ENCODE measurements at regions not wholly inside any gene's neighbourhood (a gene's known extent, or its start where the extent isn't known, plus 50 kb on each side); places are given as distances from the start of the nearest gene placed in this dataset.
"Not testable (repeated sequence)": the region's sequence is repeated elsewhere in the genome, so short reads cannot be mapped to it uniquely, and the experiment has no call there.

DNA sequence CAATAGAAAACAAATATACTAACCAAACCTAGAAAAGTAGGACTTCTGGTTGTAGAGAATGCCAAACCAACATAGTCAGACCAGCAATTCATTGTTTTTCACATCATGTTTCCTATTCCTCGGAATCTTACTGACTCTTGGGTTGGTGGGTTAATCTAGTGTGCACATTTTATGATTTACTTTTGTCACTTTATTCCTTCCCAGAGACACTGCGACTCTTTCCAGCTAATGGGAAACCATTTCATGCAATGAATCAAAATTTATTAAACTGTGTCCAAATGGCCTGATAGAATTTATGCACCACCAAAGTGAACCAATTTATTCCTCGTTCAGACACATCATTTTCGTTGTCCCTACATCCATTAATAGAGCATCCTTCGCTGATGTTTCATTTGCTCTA is 464.9 kb downstream of the RPS29 start:
- DNase-seq (ENCODE audit: low spot score), result no peak

DNA sequence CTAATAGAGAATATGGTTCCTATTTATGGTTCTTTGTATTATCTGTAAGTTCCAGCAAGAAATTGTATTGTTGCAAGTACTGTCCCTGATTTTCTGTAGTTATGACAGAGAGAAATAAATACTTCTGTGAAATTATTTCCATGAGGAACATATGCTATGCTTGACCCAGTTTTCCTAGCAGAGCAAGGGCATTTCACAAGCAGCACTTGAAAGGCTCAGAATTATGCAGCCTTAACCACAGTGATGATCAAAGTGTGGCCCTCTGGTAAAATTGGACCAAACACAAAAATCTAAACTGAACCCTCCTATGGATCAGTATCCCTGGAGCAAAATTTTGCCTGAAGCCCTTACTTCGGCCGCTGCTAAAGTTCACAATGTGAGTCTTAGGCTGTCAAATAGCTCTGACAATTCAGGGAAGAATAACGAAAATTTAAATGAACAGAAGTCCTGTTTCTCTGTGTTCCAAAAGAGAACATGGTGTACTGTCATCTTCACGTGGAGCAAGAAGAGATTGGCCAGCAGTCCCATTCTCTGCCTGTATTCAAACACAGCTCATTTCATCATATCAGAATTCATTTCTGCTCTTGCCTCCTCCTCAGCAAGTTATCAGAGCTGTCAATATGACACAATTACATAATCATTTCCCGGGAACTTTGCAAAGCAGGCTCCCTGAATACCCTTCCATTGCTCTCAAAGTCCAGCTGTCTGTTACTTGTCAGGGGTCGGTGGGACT is 471.9 kb downstream of the RPS29 start:
- no peak for DNase-seq (ENCODE audit: low spot score)

DNA sequence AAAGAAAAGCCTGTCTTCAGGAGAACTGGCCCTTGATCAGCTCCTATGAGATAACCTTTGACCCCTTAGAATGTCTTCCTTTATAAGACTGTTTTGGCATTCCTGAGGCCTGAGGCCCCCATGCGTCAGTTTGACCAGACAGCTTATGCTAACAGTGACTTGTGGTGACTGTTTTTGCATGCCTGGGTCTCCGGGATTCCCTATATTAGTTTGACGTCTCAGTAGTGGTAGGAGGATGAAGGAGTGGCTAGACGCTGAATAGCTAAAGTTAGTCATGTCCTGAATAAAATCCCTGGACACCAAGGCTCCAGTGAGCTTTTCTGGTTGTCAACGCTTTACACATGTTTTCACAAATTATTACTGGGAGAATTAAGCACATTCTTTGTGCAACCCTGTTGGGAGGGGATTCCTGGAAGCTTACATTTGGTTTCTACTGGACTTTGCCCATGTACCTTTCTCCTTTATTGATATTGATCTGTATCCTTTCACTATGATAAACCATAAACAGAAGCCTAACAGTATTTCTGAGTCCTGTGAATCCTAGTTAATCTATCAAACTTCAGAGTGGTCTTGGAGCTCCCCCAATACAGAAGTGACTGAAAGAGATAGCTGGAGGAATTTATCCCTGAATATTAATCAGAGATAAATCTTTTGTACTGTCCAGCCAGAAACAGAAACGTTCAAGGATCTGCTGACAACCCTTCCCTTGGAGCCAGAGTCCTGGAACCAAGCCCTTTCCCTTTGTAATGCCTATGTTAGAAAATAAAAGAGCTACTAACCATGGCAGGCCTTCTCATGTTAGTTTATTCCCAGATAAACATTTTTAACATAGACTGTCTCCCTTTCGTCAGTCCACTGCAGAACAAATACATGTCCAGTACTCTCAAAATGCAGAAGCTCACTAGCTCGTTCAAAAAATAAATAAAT is 479.2 kb downstream of the RPS29 start:
- DNase-seq (ENCODE audit: low spot score), result no peak

DNA sequence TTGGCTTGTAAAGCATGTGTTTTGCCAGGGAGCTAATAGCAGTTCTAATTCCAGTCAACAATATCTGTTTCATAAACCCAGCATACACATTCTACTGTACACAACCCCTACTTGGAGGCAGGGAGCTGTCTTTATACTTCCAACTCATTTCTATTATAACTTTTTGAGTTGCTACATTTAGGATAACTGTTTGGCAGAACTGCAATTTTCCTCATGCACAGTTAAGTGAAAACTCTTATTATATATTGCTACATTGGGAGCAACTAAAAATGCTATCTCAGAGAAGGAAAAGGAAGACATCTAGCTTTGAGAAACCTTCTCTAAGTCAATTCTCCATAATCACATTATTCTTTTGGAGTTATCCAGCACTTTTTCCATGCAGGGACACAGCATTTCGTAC is 480.2 kb downstream of the RPS29 start:
- DNase-seq (ENCODE audit: low spot score), result no peak

DNA sequence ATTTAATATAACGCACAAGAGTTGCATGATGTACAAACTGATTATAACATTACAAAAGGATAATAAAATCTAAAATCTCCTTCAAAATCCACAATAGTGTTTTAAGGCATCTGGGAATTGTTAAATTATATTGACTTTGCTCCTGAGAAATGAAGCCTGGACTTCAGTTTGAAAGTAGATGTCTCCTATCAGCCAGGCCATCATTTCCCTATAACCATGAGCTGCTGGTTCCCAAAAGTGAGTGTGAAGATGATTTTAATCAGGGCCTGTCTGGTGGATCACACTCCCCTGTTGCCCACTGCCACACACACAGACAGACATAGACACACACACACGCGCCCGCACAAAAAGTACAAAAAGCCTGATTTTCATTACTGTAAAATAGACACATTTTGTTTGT is 480.7 kb downstream of the RPS29 start:
- no peak for DNase-seq (ENCODE audit: low spot score)

DNA sequence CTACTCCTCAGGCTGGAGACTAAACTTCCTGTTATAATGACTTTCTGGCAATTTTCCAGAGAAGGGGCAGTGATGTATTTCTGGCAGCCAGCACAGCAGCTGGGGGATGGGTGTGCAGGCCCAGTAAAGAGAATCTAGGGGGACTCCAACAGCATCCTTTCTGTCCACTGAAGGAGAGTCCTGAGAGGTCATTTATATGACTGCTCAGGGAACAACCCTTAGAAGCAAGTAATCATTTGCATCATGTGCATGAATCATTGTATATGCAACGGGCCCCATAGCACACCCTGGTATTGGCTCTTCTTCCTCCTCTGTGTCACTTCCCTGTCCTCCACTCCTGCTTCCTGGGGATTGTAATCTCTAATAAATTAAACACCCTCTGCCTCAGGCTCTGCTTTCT is 493.8 kb downstream of the RPS29 start:
- no peak for DNase-seq (ENCODE audit: low spot score)

DNA sequence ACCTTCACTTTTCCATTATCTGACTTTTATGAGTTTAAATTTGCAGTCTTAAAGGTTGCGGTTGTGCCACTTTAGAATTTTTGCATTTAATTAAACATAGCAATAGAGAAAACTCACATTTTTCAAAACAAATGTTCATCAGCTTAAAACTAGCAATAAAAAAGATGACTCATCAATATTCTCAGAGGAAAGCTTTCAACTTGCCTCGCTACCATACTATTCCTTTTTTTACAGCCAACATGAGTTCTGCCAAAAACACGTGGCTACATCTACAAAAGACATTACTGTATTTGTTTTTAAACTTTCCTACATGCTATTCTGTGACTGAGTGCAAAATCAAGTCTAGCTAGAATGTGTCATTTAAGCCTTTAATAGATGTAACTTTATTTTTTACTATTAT is 497.1 kb downstream of the RPS29 start:
- no peak for DNase-seq (ENCODE audit: low spot score)

DNA sequence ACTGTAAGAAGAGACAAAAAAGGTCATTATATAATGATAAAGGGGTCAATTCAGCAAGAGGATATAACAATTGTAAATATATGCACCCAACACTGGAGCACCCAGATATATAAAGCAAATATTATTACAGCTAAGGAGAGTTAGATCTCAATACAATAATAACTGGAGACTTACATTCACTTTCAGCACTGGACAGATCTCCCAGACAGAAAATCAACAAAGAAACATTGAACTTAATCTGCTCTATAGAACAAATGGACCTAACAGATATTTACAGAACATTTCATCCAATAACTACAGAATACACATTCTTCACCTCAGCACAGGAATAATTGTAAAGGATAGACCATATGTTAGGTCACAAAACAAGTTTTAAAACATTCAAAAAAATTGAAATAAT is 512.9 kb downstream of the RPS29 start:
- DNase-seq (ENCODE audit: low spot score), result not testable (repeated sequence)

DNA sequence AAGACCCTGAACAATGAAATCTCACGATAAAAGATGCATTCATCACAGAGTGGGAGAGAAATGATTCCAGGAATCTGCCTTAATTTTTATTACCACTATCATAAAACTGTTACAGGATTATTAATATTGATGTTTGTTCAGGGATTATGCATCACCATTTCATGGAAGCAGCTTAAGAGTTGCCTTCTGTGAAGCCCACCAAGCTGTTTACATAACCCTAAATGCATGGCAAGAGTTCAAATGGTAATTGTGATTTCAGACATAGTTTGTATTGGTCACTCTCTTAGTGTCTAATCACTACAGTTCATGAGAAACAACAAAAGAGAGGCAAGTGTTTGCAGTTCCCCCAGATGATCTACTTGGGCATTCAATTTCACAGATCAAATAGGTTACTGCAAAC is 527.7 kb downstream of the RPS29 start:
- DNase-seq (ENCODE audit: low spot score), result no peak

DNA sequence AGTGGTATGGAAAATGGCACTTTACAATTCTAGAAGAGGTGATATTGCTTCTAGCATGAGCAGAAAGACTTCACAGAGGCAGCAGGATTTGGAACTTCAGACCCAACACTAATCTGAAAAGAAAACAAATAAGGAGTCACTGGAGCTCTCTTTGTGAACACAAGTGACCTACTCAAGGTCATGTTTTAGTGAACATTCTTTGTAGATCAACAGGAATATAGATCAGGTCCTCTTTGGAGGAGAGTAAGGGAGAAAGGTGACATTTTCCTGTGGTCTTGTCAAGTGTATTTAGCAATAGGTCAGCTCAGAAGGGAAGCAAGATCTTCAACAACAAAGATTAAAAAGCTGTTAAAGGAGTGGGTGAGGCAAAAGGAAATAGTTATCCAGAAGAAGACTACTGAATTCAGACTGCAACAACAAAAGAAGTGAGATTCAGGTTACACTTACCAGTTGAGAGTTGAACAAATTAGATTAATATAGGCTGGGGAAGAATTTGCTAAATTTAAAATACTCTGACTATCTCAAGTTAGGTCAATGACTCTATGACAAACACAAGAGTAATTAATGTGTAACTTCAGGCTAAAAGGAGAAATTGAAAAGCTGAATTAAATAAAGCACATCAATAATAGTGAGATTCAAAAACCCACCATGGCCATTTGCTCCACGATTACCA is 528.2 kb downstream of the RPS29 start:
- no peak for DNase-seq (ENCODE audit: low spot score)

DNA sequence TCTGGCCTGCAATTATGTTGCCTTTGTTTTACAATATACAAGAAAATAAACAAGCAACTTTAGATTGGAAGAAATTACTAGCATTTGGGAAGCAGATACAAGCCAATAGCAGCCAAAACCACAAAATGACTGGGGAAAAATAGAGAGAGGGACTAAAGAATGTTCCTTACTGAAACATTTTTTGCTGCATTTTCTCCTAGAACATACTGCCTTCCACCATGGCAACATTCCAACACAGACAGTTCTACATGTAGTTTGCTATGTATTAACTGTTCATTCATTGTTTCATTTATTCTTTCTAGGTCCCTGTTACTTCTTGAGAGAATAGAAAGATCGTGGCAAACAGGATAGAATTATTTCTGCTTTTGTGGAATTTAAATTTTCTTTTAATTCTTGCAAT is 530.2 kb downstream of the RPS29 start:
- no peak for DNase-seq (ENCODE audit: low spot score)

DNA sequence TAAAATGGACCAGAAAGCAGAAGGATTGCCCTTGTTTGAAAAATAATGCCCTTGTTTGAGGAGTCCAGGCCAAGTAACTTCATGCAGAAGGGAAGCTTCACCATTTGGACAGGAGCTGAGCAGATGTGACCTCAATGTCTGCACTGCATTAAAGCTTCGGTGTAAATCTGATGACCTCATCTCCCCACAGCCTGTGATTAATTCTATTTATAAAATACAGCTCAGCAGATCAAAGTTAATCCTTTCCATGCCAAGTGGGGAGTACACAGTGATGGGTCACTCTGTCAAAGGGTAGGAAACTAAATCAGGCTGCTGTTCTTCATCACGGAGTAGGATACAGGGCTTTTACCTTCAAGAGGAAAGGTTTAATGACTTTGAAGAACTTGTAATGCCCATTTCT is 533.7 kb downstream of the RPS29 start:
- no peak for DNase-seq (ENCODE audit: low spot score)

DNA sequence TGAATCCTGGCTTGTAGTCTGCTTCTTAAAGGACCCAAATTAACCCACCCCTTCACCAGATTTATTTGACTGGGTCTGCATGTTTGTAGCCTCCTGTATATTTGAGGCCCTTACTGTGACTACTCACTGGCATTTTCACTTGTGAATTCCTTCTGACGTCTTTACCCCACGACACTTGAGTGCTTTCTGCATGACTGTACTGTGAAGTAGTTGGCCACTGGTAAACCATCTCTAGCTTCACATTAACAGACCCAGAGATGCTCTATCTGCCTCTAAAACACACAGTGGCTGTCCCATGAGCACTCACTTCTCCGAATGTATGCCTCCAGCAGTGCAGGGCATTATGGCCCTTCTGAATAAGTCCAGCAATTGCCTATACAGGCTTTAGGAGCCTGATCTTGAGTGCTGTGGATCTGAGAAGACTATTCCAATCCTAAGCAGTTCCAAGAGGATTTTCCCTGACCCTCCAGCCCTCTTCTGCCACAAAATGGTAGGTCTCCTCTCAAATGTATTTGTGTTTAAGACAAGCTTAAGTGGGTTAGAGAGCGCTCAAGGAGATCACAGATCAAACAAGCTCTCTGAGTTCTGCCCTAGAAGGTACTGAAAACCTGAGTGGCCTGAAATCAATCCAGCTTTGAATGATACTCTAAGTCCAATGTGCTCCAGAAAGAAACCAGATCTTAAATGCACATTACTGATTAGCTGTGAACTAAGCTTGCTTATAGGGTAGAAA is 534.7 kb downstream of the RPS29 start:
- no peak for DNase-seq (ENCODE audit: low spot score)

DNA sequence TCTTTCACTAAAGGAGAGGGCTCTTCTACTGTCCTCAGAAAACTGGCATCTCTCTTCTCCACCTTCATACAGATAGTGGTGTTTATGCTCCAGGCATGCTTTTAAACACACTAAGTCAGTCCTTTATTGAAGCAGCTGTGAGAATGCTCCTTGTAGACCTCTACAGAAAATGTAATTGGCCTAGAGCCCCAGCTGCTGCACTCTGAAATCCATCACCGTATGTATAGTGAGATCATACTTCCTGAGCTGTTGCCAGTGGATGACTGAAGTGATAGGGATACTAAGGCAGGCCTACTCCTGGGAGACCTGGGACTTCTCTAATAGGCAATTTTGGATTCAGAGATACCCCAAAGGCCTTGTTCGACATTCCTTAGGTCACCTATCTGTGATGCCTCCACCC is 535.4 kb downstream of the RPS29 start:
- no peak for DNase-seq (ENCODE audit: low spot score)

DNA sequence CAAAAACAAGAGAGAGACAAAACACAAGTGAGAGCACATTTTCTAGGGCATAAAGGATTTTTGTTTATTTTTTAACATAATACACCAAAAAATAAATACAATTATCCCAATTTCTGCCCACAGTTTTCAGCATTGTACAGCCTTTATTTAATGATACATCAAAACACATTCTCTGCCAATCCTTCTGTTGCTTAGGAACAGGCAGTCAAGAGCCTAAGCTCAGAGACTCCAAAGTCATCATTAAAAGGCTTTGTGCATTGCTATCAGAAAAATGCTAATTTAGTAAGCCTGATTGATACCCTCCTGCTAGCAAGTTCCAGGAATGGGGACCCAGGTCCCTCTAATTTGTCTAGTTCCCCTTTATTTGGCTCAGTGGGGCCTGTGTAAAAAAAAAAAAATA is 536.5 kb downstream of the RPS29 start:
- DNase-seq (ENCODE audit: low spot score), result no peak

DNA sequence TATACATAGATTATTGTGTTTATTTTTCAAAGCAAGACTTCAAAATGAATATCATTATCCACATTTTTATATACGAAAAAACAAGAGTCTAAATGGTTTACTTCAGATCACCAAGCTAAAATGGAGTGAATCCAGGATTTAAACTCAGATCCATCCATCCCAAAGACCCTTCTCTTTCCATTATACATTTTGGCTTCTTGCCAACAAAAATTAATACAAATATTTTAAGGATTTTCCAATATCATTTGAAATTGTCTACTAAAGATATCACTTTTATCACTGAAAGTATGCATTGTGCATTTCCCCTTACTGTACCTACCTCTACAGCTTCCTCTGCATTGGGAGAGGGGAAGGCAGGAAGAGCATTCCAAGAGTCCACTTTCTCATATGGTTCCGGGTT is 541.2 kb downstream of the RPS29 start:
- no peak for DNase-seq (ENCODE audit: low spot score)

DNA sequence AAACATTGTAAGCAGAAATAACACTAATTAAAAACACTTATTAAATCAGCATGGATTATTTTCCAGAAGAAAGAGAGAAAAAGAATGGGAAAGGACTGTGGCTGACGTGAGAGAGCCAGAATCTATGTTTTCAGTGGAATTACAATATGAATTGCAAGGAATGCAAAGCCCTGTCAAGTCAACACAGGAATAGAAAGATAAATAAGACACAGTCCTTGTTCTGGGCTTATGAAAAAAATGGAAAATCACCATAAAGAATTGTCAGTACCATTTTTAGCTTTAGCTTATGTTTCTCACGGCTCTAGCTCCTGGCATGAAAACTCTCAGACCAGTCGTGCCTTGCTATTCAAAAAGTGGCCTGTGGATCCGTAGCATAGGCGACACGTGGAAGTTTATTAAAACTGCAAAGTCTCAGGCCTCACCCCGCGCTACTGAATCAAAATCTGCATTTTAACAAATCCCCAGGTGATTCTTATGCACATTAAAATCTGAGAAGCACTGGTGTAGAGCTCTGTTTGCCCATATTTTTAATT is 549.1 kb downstream of the RPS29 start:
- DNase-seq (ENCODE audit: low spot score), result no peak

DNA sequence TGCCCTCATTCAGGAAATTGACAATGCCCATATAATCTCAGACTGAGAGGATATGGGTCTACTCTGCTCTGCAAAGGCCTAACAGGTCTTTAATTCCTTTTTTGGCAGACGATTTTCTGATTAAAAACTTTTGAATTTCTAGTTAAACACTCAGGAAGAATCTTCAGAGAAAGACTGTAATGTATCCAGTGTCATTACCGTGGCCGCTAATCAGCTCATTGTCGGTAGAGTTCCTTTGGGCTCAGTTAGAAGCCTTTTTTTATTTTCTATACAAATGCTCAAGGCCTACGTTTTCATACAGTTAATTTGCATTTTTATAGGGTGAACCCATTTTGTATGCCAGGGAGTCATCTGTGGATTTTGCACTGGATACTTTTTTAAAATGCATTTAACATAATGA is 549.9 kb downstream of the RPS29 start:
- DNase-seq (ENCODE audit: low spot score), result no peak

DNA sequence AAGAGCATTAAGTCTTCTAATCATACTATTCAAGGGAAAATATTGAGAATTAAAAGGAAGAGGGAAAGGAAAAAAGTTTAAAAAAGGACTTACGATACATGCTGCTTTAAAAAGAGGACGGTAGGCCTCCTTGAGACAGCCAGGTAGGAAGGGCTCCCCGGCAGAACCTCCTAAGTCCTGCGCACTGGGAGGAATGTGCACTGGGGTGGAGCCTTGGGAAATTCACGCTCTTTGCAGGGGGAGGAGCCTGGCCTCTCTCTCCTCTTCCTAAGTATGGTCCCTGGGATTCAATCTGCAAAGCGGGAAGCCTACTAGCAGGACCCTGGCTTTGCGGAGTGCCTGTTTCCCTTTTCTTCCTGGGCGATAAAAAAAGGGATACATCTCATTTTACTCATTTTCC is 553.0 kb downstream of the RPS29 start:
- no peak for DNase-seq (ENCODE audit: low spot score)

DNA sequence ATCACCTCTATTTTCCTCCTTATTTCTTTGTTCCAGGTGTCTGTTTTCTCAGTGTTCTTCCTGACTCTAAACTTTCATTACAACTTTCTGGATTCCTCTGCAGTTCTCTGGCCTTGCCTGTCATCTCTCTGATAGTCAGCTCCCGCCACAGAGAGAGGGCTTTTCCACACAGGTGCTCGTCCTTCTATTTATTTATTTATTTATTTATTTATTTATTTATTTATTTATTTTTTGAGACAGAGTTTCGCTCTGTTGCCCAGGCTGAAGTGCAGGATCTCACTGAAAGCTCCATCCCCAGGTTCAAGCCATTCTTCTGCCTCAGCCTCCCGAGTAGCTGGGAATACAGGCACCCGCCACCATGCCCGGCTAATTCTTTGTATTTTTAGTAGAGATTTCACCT is 554.5 kb downstream of the RPS29 start:
- DNase-seq (ENCODE audit: low spot score), result not testable (repeated sequence)

DNA sequence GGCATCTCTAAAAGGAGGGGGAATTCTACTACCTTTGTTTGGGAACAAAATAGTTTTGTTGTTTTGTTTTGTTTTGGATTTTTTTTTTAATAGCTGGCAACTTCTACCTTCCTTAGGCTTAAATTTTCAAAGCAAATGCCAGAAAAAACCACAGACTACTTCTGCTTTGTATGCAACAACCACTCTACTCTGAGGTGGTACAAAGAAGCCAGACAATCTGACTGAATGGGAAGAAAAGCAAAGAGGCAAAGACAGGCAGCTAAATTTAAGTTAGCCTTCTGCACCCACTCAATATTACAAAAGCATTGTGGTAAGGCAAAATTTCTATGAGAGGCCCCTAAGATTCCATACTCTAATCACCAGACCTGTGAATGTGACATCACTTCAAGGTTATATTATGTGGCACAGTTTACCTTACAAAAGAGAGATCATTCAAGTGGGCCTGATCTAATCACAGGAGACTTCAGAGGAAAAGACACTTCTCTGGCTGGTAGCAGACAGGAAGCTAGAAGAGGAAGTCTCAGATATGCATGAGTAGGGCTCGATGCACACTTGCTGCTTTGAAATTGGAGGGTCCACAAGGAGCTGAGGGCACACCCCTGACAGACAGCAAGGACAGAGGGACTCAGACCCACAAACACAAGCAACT is 566.6 kb downstream of the RPS29 start:
- no peak for DNase-seq (ENCODE audit: low spot score)

Data from mesenteric fat pad (tissue), 1 donor.